SK-N-SH (cell line): ENCODE measurements at regions not wholly inside any gene's neighbourhood (a gene's known extent, or its start where the extent isn't known, plus 50 kb on each side); places are given as distances from the start of the nearest gene placed in this dataset.

Source experiments
- CTCF ChIA-PET: fragments of 300-600, 350-600 bp; formaldehyde crosslinking; extraction: SDS; loops from one replicate; lab custom pipeline; 2021; lab: Yijun Ruan, JAX
- POLR2A ChIA-PET: fragments of 350-600 bp; sonication (Branson Sonifier 250); formaldehyde crosslinking; extraction: SDS; loops from one replicate; lab custom pipeline; 2020; ENCODE audit warnings: antibody characterized with exemption, inconsistent platforms; lab: Yijun Ruan, JAX
- DNase-seq: peaks from one replicate; pipeline ENCODE4 v3.0.0; 2012
- H2AFZ ChIP-seq: fragments of 200-600 bp; sonication (generic); 2 replicates; pipeline ENCODE4 v1.8.1; 2016; ENCODE audit warnings: antibody characterized with exemption, mild to moderate bottlenecking, low read depth
- H3F3A ChIP-seq: fragments of 200-600 bp; sonication (generic); replicated peaks from 2 replicates; pipeline ENCODE3; 2016; ENCODE audit warnings: antibody characterized with exemption, mild to moderate bottlenecking; ENCODE audit not compliant: insufficient read depth
- H3K27ac ChIP-seq, 2 experiments: fragments of 200-500 bp in 1 of 2; fragments of 200-600 bp in 1 of 2; sonication (Bioruptor generic) in 1 of 2; sonication (generic), shearing (Covaris generic) in 1 of 2; 2 replicates each; pipeline versions ENCODE4 v1.5.1 to v1.6.1; 2014 to 2016; ENCODE audit warnings: low read depth in 2 of 2, inconsistent platforms in 1 of 2, low read length in 1 of 2, mild to moderate bottlenecking in 1 of 2, mixed read lengths in 1 of 2
- H3K27me3 ChIP-seq: fragments of 200-600 bp; sonication (generic), shearing (Covaris generic); 2 replicates; pipeline ENCODE4 v1.6.1; 2016; ENCODE audit warnings: mixed run types; ENCODE audit not compliant: insufficient read depth
- H3K36me3 ChIP-seq, 2 experiments: fragments of 200-500 bp in 1 of 2; fragments of 200-600 bp in 1 of 2; sonication (Bioruptor generic) in 1 of 2; sonication (generic) in 1 of 2; replicated peaks in 1 of 2; 2 replicates each; pipeline versions ENCODE3 to v1.5.1; 2014 to 2016; ENCODE audit warnings: low read length in 1 of 2, mild to moderate bottlenecking in 1 of 2; ENCODE audit not compliant: insufficient read depth in 2 of 2, control insufficient read depth in 1 of 2
- H3K4me1 ChIP-seq, 2 experiments: fragments of 200-500 bp in 1 of 2; fragments of 200-600 bp in 1 of 2; sonication (Bioruptor generic) in 1 of 2; sonication (generic), shearing (Covaris generic) in 1 of 2; 2 replicates each; pipeline versions ENCODE4 v1.5.1 to v1.6.1; 2014 to 2016; ENCODE audit warnings: low read depth in 1 of 2, low read length in 1 of 2, mixed run types in 1 of 2; ENCODE audit not compliant: insufficient read depth in 2 of 2, control insufficient read depth in 1 of 2
- H3K4me2 ChIP-seq: fragments of 200-600 bp; sonication (generic), shearing (Covaris generic); 2 replicates; pipeline ENCODE4 v1.6.1; 2017; ENCODE audit warnings: mixed run types
- H3K4me3 ChIP-seq, 2 experiments: fragments of 200-500 bp in 1 of 2; fragments of 200-600 bp in 1 of 2; sonication (Bioruptor generic) in 1 of 2; sonication (generic), shearing (Covaris generic) in 1 of 2; 2 replicates each; pipeline versions ENCODE4 v1.5.1 to v1.8.1; 2014 to 2016; ENCODE audit warnings: low read depth in 2 of 2, inconsistent platforms in 1 of 2, low read length in 1 of 2, mild to moderate bottlenecking in 1 of 2, mixed read lengths in 1 of 2, moderate library complexity in 1 of 2
- H3K79me2 ChIP-seq: fragments of 200-600 bp; sonication (generic); 2 replicates; pipeline ENCODE4 v1.8.1; 2017; ENCODE audit warnings: mild to moderate bottlenecking; ENCODE audit not compliant: insufficient read depth
- H3K9ac ChIP-seq: fragments of 200-600 bp; sonication (generic); 2 replicates; pipeline ENCODE4 v1.6.1; 2017; ENCODE audit warnings: mixed run types
- H3K9me2 ChIP-seq: fragments of 200-600 bp; sonication (generic); 2 replicates; pipeline ENCODE4 v1.6.1; 2017; ENCODE audit warnings: mixed run types
- H3K9me3 ChIP-seq: fragments of 200-600 bp; sonication (generic); 2 replicates; pipeline ENCODE4 v1.6.1; 2017; ENCODE audit warnings: mixed run types, mild to moderate bottlenecking, moderate library complexity
- H4K20me1 ChIP-seq: fragments of 200-600 bp; sonication (generic); 2 replicates; pipeline ENCODE4 v1.6.1; 2017; ENCODE audit warnings: mild to moderate bottlenecking, mixed run types; ENCODE audit not compliant: insufficient read depth
- CHD2 ChIP-seq: fragments of 150-350 bp; IDR thresholded peaks from 2 replicates; pipeline ENCODE4 v1.6.1; 2018; ENCODE audit warnings: low read length; ENCODE audit not compliant: partially characterized antibody
- CTCF ChIP-seq: fragments of 200-600 bp; sonication (generic); IDR thresholded peaks from 2 replicates; pipeline ENCODE4 v1.6.1; 2017; ENCODE audit warnings: antibody characterized with exemption, mild to moderate bottlenecking, moderate library complexity
- ELF1 ChIP-seq: IDR thresholded peaks from 2 replicates; pipeline ENCODE4 v1.4.0; 2012
- EP300 ChIP-seq, 2 experiments: IDR thresholded peaks; 2 replicates each; pipeline versions ENCODE4 v1.4.0 to v1.6.1; 2012; ENCODE audit warnings: borderline replicate concordance in 1 of 2, low read depth in 1 of 2, low read length in 1 of 2
- EZH2phosphoT487 ChIP-seq: fragments of 200-600 bp; sonication (generic); IDR thresholded peaks from 2 replicates; pipeline ENCODE4 v1.6.1; 2017; ENCODE audit warnings: low read depth, mixed run types, mild to moderate bottlenecking, antibody characterized with exemption, moderate library complexity, borderline replicate concordance
- FOSL2 ChIP-seq: IDR thresholded peaks from 2 replicates; pipeline ENCODE4 v1.4.0; 2012; ENCODE audit warnings: low read depth, mild to moderate bottlenecking, moderate library complexity, borderline replicate concordance
- GABPA ChIP-seq: IDR thresholded peaks from 2 replicates; pipeline ENCODE4 v1.4.0; 2012; ENCODE audit warnings: low read depth, mild to moderate bottlenecking
- MEF2A ChIP-seq: IDR thresholded peaks from 2 replicates; pipeline ENCODE4 v1.4.0; 2012; ENCODE audit warnings: low read depth, borderline replicate concordance
- NFIC ChIP-seq: IDR thresholded peaks from 2 replicates; pipeline ENCODE4 v1.4.0; 2012; ENCODE audit warnings: borderline replicate concordance
- NRF1 ChIP-seq: IDR thresholded peaks from 2 replicates; pipeline ENCODE4 v1.6.1; 2012; ENCODE audit warnings: low read depth, mild to moderate bottlenecking, low read length
- RAD21 ChIP-seq: IDR thresholded peaks from 2 replicates; pipeline ENCODE4 v1.6.1; 2012; ENCODE audit warnings: mild to moderate bottlenecking, low read length
- RCOR1 ChIP-seq: fragments of 150-350 bp; IDR thresholded peaks from 2 replicates; pipeline ENCODE4 v1.6.1; 2017; ENCODE audit warnings: antibody characterized with exemption, low read length
- RFX5 ChIP-seq: IDR thresholded peaks from 2 replicates; pipeline ENCODE4 v1.6.1; 2012; ENCODE audit warnings: mild to moderate bottlenecking, improper control_type of control experiment, low read length
- RXRA ChIP-seq: IDR thresholded peaks from 2 replicates; pipeline ENCODE4 v1.4.0; 2012; ENCODE audit warnings: low read depth, mild to moderate bottlenecking, borderline replicate concordance
- SIN3A ChIP-seq: IDR thresholded peaks from 2 replicates; pipeline ENCODE4 v1.6.1; 2012; ENCODE audit warnings: low read depth, mild to moderate bottlenecking, low read length, moderate library complexity, borderline replicate concordance
- SMC3 ChIP-seq: IDR thresholded peaks from 2 replicates; pipeline ENCODE4 v1.6.1; 2012; ENCODE audit warnings: low read depth, low read length, improper control_type of control experiment
- YY1 ChIP-seq: IDR thresholded peaks from 2 replicates; pipeline ENCODE4 v1.4.0; 2012; ENCODE audit warnings: low read depth, mild to moderate bottlenecking
- WGBS: methylation state at CpG from one replicate; pipeline ENCODE4 v1.1.6; 2017; ENCODE audit warnings: low lambda C conversion rate; 5-methylcytosine and 5-hydroxymethylcytosine counted together
- TF ChIP-seq, protein P1 (sequence below): fragments of 150-350 bp; IDR thresholded peaks from 2 replicates; pipeline ENCODE4 v1.6.1; 2016; ENCODE audit warnings: mild to moderate bottlenecking, low read depth, low read length

DNA sequence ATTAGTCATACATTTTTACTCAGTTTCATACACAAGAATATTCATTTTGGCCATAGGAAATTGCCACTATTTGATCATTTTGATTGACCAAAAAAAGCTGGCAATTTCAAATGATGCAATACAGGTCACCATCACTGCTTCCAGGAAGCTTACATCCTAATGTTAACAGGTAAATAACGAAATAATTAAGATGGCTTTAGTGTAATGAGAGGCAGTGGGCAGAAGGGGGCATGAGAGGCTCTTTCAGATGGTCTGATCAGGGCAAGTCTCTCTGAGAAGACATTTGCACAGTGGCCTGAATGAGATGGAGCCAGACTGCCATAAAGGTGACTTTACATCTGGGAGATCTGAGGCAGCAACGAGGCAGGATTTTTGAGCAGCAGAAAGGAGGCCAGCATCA lies 170.7 kb downstream of the SLIT2 start:
- Histone ChIP-seq H2AFZ (no peak overlapping the region), H4K20me1 (peaks cover 5% of the 10 kb centered on the region; the same call in 1 of the 2 replicates), H3K4me1 (peaks cover 0 to 20% of the 10 kb centered on the region in 2 experiments), H3K4me2 (no peak overlapping the region), H3K36me3 (no peaks in the 10 kb centered on the region), H3F3A (no peaks in the 10 kb centered on the region), H3K9ac (no peak overlapping the region), H3K27me3 (no peaks in the 10 kb centered on the region), H3K4me3 (no peak overlapping the region), H3K27ac (no peak overlapping the region), H3K9me2 (no peaks in the 10 kb centered on the region), H3K79me2 (peaks cover 14% of the 10 kb centered on the region), H3K9me3 (no peaks in the 10 kb centered on the region)
- no peak for TF ChIP-seq NRF1
- TF ChIP-seq ELF1, result no peak
- TF ChIP-seq NFIC, result no peak
- no peak for TF ChIP-seq FOSL2
- no peak for TF ChIP-seq RFX5
- no peak for TF ChIP-seq RXRA
- TF ChIP-seq, protein P1, sequence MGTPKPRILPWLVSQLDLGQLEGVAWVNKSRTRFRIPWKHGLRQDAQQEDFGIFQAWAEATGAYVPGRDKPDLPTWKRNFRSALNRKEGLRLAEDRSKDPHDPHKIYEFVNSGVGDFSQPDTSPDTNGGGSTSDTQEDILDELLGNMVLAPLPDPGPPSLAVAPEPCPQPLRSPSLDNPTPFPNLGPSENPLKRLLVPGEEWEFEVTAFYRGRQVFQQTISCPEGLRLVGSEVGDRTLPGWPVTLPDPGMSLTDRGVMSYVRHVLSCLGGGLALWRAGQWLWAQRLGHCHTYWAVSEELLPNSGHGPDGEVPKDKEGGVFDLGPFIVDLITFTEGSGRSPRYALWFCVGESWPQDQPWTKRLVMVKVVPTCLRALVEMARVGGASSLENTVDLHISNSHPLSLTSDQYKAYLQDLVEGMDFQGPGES, result no peak
- no peak for TF ChIP-seq YY1
- no peak for TF ChIP-seq EZH2phosphoT487
- TF ChIP-seq CTCF, result peak; percentile 62
- TF ChIP-seq SIN3A, result no peak
- peak; percentile 78 for TF ChIP-seq SMC3
- no peak for TF ChIP-seq EP300 (IDR thresholded peaks at IDR 0.05; ENCODE audit: borderline replicate concordance in 1 of 2, low read depth in 1 of 2, low read length in 1 of 2)
- TF ChIP-seq RCOR1, result no peak
- TF ChIP-seq RAD21, result peak; percentile 78
- TF ChIP-seq GABPA, result no peak
- no peak for TF ChIP-seq MEF2A
- TF ChIP-seq CHD2, result no peak
- DNase-seq, result peak; percentile 46
- WGBS, result 31% methylated on average over 2 of the region's 2 CpGs
- ChIA-PET POLR2A (no interaction called here), CTCF (interaction anchor here (0.6 to 2.5 kb wide), 28 partner anchors 9 to 1342 kb away, joined by 3 to 27 read pairs (median 4); no protein-coding TSS in a partner anchor)
